GM18867 (cell line): ENCODE measurements at regions not wholly inside any gene's neighbourhood (a gene's known extent, or its start where the extent isn't known, plus 50 kb on each side); places are given as distances from the start of the nearest gene placed in this dataset.
"Not testable (repeated sequence)": the region's sequence is repeated elsewhere in the genome, so short reads cannot be mapped to it uniquely, and the experiment has no call there.

ENCODE experiments used
- ATAC-seq: cut with Tn5 transposase; IDR thresholded peaks from one replicate; pipeline ENCODE4 v1.9.1; 2021; ENCODE audit warnings: mild to moderate bottlenecking, moderate library complexity; ENCODE audit not compliant: unreplicated experiment

- no peak for ATAC-seq
Measured at GRCh38 chr2:120528051-120528692, 182.2 kb downstream of the INHBB start.

GRCh38 chr2:120528693-120529076 is 182.7 kb downstream of the INHBB start:
- no peak for ATAC-seq

GRCh38 chr2:120530781-120531180 is 184.8 kb downstream of the INHBB start:
- no peak for ATAC-seq

GRCh38 chr2:120531365-120531764 is 185.4 kb downstream of the INHBB start:
- no peak for ATAC-seq

GRCh38 chr2:120531863-120532600 is 186.1 kb downstream of the INHBB start:
- ATAC-seq: no peak

- no peak for ATAC-seq
Measured at GRCh38 chr2:120533625-120534024, 187.7 kb downstream of the INHBB start.

- ATAC-seq: no peak
Measured at GRCh38 chr2:120534457-120534856, 188.5 kb downstream of the INHBB start.

GRCh38 chr2:120535081-120535480 is 189.1 kb downstream of the INHBB start:
- no peak for ATAC-seq

GRCh38 chr2:120536141-120536540 is 190.2 kb downstream of the INHBB start:
- ATAC-seq: no peak

- ATAC-seq: no peak
Measured at GRCh38 chr2:120538691-120539423, 192.9 kb downstream of the INHBB start.

- no peak for ATAC-seq
Measured at GRCh38 chr2:120539424-120539936, 193.5 kb downstream of the INHBB start.

GRCh38 chr2:120539937-120540718 is 194.2 kb downstream of the INHBB start:
- ATAC-seq: no peak

GRCh38 chr2:120540719-120541552 is 194.7 kb upstream of the GLI2 start:
- no peak for ATAC-seq

- ATAC-seq: no peak
Measured at GRCh38 chr2:120541553-120541932, 194.1 kb upstream of the GLI2 start.

GRCh38 chr2:120541972-120542670 is 193.5 kb upstream of the GLI2 start:
- no peak for ATAC-seq

- no peak for ATAC-seq
Measured at GRCh38 chr2:120542911-120543527, 192.6 kb upstream of the GLI2 start.

GRCh38 chr2:120543899-120544298 is 191.8 kb upstream of the GLI2 start:
- no peak for ATAC-seq

GRCh38 chr2:120544522-120544921 is 191.1 kb upstream of the GLI2 start:
- no peak for ATAC-seq

- ATAC-seq: not testable (repeated sequence)
Measured at GRCh38 chr2:120545007-120545406, 190.7 kb upstream of the GLI2 start.
